ENCODE measurements at regions not wholly inside any gene's neighbourhood (a gene's known extent, or its start where the extent isn't known, plus 50 kb on each side); places are given as distances from the start of the nearest gene placed in this dataset.

DNA sequence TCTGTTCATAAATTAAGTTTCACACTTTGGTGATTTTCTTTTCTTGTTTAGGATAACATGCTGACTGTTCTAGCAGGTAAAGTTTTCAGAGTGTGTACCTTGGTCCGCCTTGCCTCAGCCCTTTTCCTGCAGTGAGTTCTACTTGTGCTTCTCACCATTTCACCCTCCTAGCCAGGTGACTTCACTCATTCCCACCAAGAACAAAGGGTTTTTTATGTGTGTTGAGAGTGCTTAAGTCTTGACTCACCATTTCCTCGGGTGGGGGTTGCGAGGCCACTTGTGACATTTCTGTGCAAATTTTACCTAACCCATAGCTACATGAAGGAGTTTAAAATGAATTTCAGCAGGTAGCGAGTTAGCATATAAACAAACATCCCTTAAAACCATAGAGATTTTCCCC is 81.4 kb downstream of the C3orf38 start:
- Histone ChIP-seq H3K36me3 (replicated peaks in 1 of 2; ENCODE audit: insufficient read depth in 1 of 2, low read depth in 2 of 2) (no peaks in the 10 kb centered on the region), H3K4me1 (no peaks in the 10 kb centered on the region), H3K4me3 (no peak overlapping the region), H3K9me3 (no peaks in the 10 kb centered on the region), H3K27ac (no peak overlapping the region), H3K27me3 (no peaks in the 10 kb centered on the region)
- ATAC-seq = no peak
- 77 to 79% methylated on average over 4 of the region's 4 CpGs for WGBS, 2 donors
- DNase-seq = no peak
- no peak for TF ChIP-seq POLR2A (IDR thresholded peaks at IDR 0.05)
- TF ChIP-seq, protein P1, sequence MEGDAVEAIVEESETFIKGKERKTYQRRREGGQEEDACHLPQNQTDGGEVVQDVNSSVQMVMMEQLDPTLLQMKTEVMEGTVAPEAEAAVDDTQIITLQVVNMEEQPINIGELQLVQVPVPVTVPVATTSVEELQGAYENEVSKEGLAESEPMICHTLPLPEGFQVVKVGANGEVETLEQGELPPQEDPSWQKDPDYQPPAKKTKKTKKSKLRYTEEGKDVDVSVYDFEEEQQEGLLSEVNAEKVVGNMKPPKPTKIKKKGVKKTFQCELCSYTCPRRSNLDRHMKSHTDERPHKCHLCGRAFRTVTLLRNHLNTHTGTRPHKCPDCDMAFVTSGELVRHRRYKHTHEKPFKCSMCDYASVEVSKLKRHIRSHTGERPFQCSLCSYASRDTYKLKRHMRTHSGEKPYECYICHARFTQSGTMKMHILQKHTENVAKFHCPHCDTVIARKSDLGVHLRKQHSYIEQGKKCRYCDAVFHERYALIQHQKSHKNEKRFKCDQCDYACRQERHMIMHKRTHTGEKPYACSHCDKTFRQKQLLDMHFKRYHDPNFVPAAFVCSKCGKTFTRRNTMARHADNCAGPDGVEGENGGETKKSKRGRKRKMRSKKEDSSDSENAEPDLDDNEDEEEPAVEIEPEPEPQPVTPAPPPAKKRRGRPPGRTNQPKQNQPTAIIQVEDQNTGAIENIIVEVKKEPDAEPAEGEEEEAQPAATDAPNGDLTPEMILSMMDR (IDR thresholded peaks at IDR 0.05) = no peak
- intact Hi-C loops (cut with DNase I) = no loop called here

GRCh38 chr3:88231632-88232031 is 81.9 kb downstream of the C3orf38 start:
- Histone ChIP-seq H3K27me3 (no peaks in the 10 kb centered on the region), H3K4me3 (no peak overlapping the region), H3K9me3 (no peaks in the 10 kb centered on the region), H3K27ac (no peak overlapping the region), H3K4me1 (no peaks in the 10 kb centered on the region), H3K36me3 (replicated peaks in 1 of 2; ENCODE audit: insufficient read depth in 1 of 2, low read depth in 2 of 2) (no peaks in the 10 kb centered on the region)
- no peak for TF ChIP-seq POLR2A (IDR thresholded peaks at IDR 0.05)
- TF ChIP-seq, protein P1 (IDR thresholded peaks at IDR 0.05) = no peak
- ATAC-seq (no peak), DNase-seq (no peak)
- intact Hi-C loops (cut with DNase I) = no loop called here
- 64 to 69% methylated on average over 1 of the region's 1 CpG for WGBS, 2 donors

GRCh38 chr3:88235102-88235501 is 85.3 kb downstream of the C3orf38 start:
- Histone ChIP-seq H3K4me3 (no peak overlapping the region), H3K36me3 (replicated peaks in 1 of 2; ENCODE audit: insufficient read depth in 1 of 2, low read depth in 2 of 2) (no peaks in the 10 kb centered on the region), H3K27ac (no peak overlapping the region), H3K4me1 (no peaks in the 10 kb centered on the region), H3K9me3 (no peaks in the 10 kb centered on the region), H3K27me3 (no peaks in the 10 kb centered on the region)
- TF ChIP-seq POLR2A (IDR thresholded peaks at IDR 0.05) = no peak
- TF ChIP-seq, protein P1 (IDR thresholded peaks at IDR 0.05) = no peak
- ATAC-seq = no peak
- WGBS, 2 donors = 0 to 22% methylated on average over 1 of the region's 1 CpG
- DNase-seq = no peak
- intact Hi-C loops (cut with DNase I) = no loop called here

DNA sequence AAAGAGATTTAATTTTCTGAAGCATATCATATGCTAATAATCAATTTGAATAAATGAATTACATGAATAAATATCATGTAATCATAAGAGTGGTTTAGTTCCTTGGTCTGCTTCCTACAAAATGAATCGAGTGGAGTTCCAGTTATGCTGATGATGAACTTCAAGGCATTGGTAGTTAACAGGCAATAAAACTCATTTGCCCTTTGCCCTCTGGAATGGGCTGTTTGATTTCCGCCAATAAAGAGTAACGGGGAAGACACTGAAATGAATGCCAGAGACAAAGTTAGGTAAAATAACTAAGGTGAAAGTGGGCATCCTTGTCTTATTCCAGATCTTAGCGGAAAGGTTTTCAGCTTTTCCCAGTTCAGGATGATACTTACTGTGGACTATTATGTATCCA is 90.1 kb downstream of the C3orf38 start:
- intact Hi-C loops (cut with DNase I) = no loop called here
- no peak for TF ChIP-seq POLR2A (IDR thresholded peaks at IDR 0.05)
- TF ChIP-seq, protein P1 (IDR thresholded peaks at IDR 0.05) = no peak
- H3K9me3 ChIP-seq = no peaks in the 10 kb centered on the region
- DNase-seq (no peak), ATAC-seq (no peak)
- H3K27ac ChIP-seq = no peak overlapping the region
- H3K4me1 ChIP-seq = no peaks in the 10 kb centered on the region
- WGBS, 2 donors = 78 to 79% methylated on average over 4 of the region's 4 CpGs
- H3K4me3 ChIP-seq = no peak overlapping the region
- no peaks in the 10 kb centered on the region for H3K36me3 ChIP-seq (replicated peaks in 1 of 2; ENCODE audit: insufficient read depth in 1 of 2, low read depth in 2 of 2)
- H3K27me3 ChIP-seq = no peaks in the 10 kb centered on the region

- no peak for ATAC-seq
- no peaks in the 10 kb centered on the region for H3K4me1 ChIP-seq
- intact Hi-C loops (cut with DNase I) = no loop called here
Observed at GRCh38 chr3:88248658-88249057, 98.9 kb downstream of the C3orf38 start.

More at GRCh38 chr3:88248658-88249057, 98.9 kb downstream of the C3orf38 start:
- no peak overlapping the region for H3K27ac ChIP-seq
- DNase-seq = no peak
- no peaks in the 10 kb centered on the region for H3K36me3 ChIP-seq (replicated peaks in 1 of 2; ENCODE audit: insufficient read depth in 1 of 2, low read depth in 2 of 2)
- H3K9me3 ChIP-seq = no peaks in the 10 kb centered on the region
- no peaks in the 10 kb centered on the region for H3K27me3 ChIP-seq
- no peak overlapping the region for H3K4me3 ChIP-seq
- TF ChIP-seq, protein P1 (IDR thresholded peaks at IDR 0.05) = no peak
- TF ChIP-seq POLR2A (IDR thresholded peaks at IDR 0.05) = no peak
